ENCODE measurements at regions not wholly inside any gene's neighbourhood (a gene's known extent, or its start where the extent isn't known, plus 50 kb on each side); places are given as distances from the start of the nearest gene placed in this dataset.
"Not testable (repeated sequence)": the region's sequence is repeated elsewhere in the genome, so short reads cannot be mapped to it uniquely, and the experiment has no call there.

DNA sequence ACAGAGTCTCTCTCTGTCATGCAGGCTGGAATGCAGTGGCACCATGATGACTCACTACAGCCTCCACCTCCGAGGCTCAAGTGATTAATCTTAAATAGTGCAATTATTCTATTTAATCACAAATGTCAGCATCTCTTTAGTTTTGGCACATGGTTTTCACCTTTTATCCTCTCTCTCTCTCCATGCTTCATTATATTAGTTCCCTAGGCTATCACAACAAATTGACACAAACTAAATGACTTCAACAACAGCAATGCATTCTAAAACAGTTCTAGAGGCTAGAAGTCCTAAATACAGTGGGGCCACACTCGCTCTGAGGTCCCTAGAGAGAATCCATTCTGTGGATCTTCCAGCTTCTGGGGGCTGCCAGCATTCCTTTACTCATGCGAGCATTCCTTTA is 178.2 kb upstream of the ZNG1F start:
- not testable (repeated sequence) for DNase-seq (ENCODE audit: low read depth)

DNA sequence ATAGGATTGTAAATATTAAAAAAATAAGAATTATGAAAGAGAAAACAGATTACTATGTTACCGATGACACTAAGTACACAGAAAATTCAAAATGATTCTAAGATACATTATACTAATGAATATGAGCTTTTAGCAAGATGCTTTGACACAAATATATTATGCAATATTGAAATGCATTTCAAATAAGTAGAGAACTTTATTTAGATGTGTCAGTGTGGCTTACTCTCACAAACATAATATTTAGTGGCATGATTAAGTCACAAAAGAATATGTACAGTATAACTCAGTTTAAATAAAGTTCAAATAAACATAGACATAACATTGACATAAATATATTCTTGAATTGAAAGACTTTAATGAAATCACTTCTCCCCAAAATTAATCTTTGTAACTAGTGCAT is 172.7 kb upstream of the ZNG1F start:
- not testable (repeated sequence) for DNase-seq (ENCODE audit: low read depth)

DNA sequence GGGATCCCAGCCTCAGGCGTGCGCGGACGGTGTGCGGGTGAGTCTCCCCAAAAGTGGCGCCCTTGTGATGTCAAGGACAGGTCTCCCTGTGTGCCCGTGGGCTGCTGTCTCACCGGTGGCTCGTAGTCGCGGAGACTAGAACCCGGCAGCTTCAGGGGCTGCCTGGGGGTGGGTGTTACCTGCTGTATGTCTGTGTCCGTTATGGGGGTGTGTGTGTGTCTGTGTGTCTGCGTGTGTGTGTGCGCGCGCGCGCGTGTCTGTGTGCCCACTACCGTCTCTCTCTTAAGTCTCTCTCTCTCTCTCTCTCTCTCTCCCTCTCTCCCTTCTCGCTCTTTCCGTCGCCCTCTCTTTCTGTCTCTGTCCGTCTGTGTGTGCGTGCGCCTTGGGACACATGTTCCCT is 170.0 kb upstream of the ZNG1F start:
- DNase-seq (ENCODE audit: low read depth) = not testable (repeated sequence)

GRCh38 chr9:41358682-41359081 is 169.6 kb upstream of the ZNG1F start:
- DNase-seq (ENCODE audit: low read depth) = not testable (repeated sequence)

GRCh38 chr9:41357918-41358404 is 168.8 kb upstream of the ZNG1F start:
- not testable (repeated sequence) for DNase-seq (ENCODE audit: low read depth)

DNA sequence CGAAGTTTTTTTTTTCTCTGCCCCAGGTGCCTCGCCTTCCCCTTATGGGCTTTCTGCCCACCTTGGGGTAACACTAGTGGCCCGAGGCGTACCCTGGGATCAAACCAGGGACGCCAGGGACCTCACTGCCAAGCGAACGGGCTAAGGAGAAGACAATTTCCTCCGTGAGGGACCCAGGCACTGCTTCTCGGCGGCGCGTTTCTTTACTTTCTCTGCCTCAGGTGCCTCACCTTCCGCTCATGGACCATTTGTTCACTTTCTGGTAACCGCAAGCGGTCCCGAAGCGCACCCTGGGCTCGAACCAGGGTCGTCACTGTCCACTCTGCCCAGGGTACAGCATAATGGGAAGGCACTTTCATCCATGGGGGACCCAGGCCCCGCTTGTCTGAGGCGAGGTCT is 168.2 kb upstream of the ZNG1F start:
- DNase-seq (ENCODE audit: low read depth) = not testable (repeated sequence)

- DNase-seq (ENCODE audit: low read depth) = peak; percentile 23
Measured at GRCh38 chr9:41356588-41357349, 167.7 kb upstream of the ZNG1F start.

DNA sequence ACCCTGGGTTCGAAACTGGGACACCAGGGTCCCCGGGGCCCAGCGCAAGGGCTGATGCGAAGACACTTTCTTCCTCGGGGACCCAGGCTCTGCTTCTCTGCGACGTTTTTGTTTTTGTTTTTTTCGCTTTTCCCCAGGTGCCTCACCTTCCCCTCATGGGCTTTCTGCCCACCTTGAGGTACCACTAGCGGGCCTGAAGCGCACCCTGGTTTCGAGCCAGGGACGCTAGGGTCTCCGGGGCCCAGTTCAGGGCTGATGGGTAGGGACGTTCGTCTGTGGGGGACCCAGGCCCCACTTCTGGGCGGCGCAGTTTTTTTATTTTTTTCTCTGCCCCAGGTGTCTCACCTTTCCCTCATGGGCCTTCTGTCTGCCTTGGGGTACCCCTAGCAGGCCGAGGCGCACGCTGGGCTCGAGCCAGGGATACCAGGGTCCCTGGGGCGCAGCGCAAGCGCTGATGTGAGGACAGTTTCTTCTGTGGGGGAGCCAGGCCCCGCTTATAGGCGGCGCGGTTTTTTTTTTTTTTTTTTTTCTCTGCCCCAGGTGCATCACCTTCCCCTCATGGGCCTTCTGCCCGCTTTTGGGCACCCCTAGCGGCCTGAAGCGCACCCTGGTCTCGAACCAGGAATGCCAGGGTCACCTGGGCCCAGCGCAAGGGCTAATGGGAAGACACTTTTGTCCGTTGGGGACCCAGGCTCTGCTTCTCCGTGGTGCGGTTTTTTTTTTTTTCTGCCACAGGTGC is 166.8 kb upstream of the ZNG1F start:
- not testable (repeated sequence) for DNase-seq (ENCODE audit: low read depth)

GRCh38 chr9:41354978-41355377 is 165.9 kb upstream of the ZNG1F start:
- DNase-seq (ENCODE audit: low read depth) = not testable (repeated sequence)

- not testable (repeated sequence) for DNase-seq (ENCODE audit: low read depth)
Measured at GRCh38 chr9:41354060-41354934, 165.2 kb upstream of the ZNG1F start.

GRCh38 chr9:41353026-41353425 is 163.9 kb upstream of the ZNG1F start:
- DNase-seq (ENCODE audit: low read depth) = not testable (repeated sequence)

- not testable (repeated sequence) for DNase-seq (ENCODE audit: low read depth)
Measured at GRCh38 chr9:41352390-41352789, 163.3 kb upstream of the ZNG1F start.

- not testable (repeated sequence) for DNase-seq (ENCODE audit: low read depth)
Measured at GRCh38 chr9:41347893-41348292, 158.8 kb upstream of the ZNG1F start.

- not testable (repeated sequence) for DNase-seq (ENCODE audit: low read depth)
Measured at GRCh38 chr9:41332562-41332961, 143.4 kb upstream of the ZNG1F start.

GRCh38 chr9:41321277-41321676 is 132.2 kb upstream of the ZNG1F start:
- not testable (repeated sequence) for DNase-seq (ENCODE audit: low read depth)

- not testable (repeated sequence) for DNase-seq (ENCODE audit: low read depth)
Measured at GRCh38 chr9:41308953-41309352, 119.8 kb upstream of the ZNG1F start.

GRCh38 chr9:41285744-41286143 is 96.6 kb upstream of the ZNG1F start:
- not testable (repeated sequence) for DNase-seq (ENCODE audit: low read depth)

GRCh38 chr9:41280299-41281238 is 91.5 kb upstream of the ZNG1F start:
- DNase-seq (ENCODE audit: low read depth) = not testable (repeated sequence)

DNA sequence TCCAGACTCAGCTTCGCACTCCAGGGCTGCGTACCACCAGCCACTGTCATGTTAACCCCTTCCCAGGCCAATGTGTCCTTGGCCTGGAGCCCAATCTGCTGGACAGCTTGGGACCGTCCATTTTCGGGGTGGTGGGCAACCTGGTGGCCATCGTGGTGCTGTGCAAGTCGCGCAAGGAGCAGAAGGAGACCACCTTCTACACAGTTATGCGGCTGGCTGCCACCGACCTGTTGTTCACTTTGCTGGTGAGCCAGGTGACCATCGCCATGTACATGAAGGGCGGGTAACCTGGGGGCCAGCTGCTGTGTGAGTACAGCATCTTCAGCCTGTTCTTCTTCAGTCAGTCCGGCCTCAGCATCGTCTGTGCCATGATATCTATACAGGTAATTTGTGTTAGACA is 90.3 kb upstream of the ZNG1F start:
- not testable (repeated sequence) for DNase-seq (ENCODE audit: low read depth)

DNA sequence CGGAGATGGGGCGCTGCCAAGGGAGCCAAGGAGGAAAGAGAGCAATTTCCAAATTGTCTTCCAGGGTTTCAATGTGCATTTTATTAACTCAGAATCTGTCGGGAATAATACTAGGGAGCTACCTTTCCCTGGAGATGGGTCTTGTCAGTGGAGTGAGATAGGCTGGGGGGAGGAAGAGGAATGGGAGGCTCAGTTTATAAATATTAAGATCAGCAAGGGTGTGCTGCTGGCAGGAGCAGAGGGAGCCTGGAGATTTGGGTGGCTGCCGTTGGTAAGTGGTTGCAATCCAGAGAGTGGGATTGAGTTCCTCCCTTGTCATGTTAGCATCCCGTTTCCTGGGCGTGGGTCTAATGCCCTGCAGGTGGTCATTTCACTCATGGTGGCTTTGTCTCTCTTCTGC is 89.9 kb upstream of the ZNG1F start:
- DNase-seq (ENCODE audit: low read depth) = not testable (repeated sequence)

All from non-pigmented ciliary epithelial cell (primary cell).